ENCODE measurements at regions not wholly inside any gene's neighbourhood (a gene's known extent, or its start where the extent isn't known, plus 50 kb on each side); places are given as distances from the start of the nearest gene placed in this dataset.

DNA sequence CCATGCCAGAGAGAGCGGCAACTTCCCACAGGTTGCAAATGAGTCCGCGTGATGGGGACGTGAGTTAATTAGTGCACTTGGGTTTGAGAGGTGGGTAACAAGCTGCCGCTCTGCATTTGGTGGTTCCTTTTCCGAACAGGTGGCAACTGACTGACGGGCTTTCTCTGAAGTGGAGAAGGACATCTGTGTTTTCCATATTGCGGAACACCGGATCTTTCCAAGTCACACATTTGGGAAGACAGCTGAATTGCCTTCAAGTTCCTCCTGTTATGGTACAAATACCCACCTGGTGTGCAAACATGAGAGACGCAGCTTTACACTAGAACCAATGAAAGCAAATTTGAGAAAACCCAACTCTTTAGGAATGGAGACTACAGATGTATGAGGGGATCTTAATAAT, 451.3 kb upstream of the ZFHX3 start:
- no peak overlapping the region for H3K4me3 ChIP-seq (ENCODE audit: low read length)
- DNase-seq (ENCODE audit: low read depth, low spot score), result no peak

DNA sequence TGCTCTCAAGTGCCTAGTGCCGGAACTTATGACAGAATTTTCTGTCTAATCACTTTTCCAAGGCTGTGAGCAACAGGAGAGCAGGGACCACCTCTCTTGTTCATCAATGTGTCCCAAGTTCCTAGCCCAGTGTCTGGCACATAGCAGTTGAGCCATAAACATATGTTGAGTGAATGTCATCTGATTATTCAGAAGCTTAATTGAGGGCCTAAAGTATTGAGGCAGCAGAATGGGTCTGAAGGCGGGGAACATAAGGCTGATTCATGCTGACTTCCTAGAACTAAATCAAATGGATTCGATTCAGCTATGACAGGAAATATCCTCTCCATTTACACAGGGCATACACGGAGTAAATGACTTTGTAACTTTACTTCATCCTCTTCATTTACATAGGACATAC, 438.0 kb upstream of the ZFHX3 start:
- no peak for DNase-seq (ENCODE audit: low read depth, low spot score)
- H3K4me3 ChIP-seq (ENCODE audit: low read length), result no peak overlapping the region

GRCh38 chr16:73483934-73484711, 436.2 kb upstream of the ZFHX3 start:
- no peak for DNase-seq (ENCODE audit: low read depth, low spot score)
- no peak overlapping the region for H3K4me3 ChIP-seq (ENCODE audit: low read length)

- no peak overlapping the region for H3K4me3 ChIP-seq (ENCODE audit: low read length)
- DNase-seq (ENCODE audit: low read depth, low spot score), result no peak
Measured at GRCh38 chr16:73483076-73483791, 435.3 kb upstream of the ZFHX3 start.

DNA sequence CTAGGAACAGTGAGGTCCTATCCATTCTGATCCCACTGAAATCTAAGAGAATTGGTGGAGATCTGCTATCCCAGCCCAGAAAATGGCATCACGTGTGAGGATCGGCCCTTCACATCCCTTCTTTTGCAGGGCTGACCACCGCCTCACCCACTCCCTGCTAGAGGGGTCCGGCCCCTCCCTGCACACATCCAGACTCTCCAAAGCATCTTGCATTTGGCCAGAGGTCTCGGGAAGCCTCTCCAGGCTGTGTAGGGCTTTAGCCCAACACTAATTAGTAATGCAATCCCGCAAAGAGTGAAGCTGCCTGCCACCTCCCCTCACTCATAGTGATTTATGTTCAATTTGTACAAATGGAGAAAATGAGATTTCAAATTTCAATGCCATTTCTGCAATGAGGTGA, 434.4 kb upstream of the ZFHX3 start:
- DNase-seq (ENCODE audit: low read depth, low spot score), result no peak
- no peak overlapping the region for H3K4me3 ChIP-seq (ENCODE audit: low read length)

DNA sequence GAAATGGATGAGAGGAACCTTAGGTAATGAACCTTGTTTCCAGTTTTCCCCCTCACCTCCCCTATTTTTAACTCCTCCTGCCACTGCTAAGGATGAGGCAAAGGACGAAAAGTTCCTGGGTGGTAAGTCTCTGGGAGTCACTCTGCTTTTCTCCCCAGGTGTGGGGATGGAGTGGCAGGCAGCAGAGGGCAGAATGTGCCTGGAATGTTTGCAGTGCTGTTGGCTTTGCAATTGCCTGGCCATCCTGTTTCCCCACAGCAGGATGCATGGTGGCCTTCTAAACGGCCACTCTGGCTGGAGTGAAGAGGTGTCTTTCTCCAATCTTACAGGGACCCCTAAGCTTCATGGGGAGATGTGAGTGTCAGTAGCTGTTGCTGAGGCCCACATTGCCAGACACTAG, 432.5 kb upstream of the ZFHX3 start:
- DNase-seq (ENCODE audit: low read depth, low spot score), result no peak

GRCh38 chr16:73473713-73474112, 425.8 kb upstream of the ZFHX3 start:
- DNase-seq (ENCODE audit: low read depth, low spot score), result no peak
- no peak overlapping the region for H3K4me3 ChIP-seq (ENCODE audit: low read length)

More for the DNA sequence above, 432.5 kb upstream of the ZFHX3 start:
- no peak overlapping the region for H3K4me3 ChIP-seq (ENCODE audit: low read length)

DNA sequence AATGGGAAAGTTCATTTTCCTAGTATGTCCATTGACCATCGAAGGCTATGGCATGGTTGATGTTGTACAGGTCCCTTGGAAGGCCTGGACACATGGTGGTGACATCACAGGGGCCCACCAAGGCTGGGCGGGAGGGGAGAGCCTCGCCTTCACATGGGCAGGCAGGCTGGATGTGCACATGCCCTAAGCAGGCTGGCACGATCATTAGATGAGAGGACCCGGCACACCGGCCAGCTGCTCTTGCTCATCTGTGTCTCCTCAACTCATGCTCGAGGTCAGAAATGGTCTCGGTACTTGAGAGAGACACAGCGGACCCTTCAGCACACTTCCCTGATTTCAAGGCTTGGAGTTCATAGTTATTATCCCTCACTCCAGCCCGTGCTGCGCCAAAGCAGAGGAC, 416.9 kb upstream of the ZFHX3 start:
- no peak for DNase-seq (ENCODE audit: low read depth, low spot score)
- H3K4me3 ChIP-seq (ENCODE audit: low read length), result no peak overlapping the region

DNA sequence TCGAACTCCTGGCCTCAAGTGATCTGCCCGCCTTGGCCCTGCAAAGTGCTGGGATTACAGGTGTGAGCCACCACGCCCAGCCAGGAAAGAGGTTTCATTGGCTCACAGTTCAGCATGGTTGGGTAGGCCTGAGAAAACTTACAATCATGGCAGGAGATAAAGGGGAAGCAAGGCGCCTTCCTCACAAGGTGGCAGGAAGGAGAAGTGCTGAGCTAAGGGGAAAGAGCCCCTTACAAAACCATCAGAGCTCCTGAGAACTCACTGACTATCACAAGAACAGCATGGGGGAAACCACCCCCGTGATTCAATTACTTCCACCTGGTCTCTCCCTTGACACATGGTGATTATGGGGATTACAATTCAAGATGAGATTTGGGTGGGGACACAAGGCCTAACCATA, 411.7 kb upstream of the ZFHX3 start:
- no peak overlapping the region for H3K4me3 ChIP-seq (ENCODE audit: low read length)
- DNase-seq (ENCODE audit: low read depth, low spot score), result no peak

- H3K4me3 ChIP-seq (ENCODE audit: low read length), result no peak overlapping the region
- no peak for DNase-seq (ENCODE audit: low read depth, low spot score)
Measured at GRCh38 chr16:73457851-73458250, 409.9 kb upstream of the ZFHX3 start.

DNA sequence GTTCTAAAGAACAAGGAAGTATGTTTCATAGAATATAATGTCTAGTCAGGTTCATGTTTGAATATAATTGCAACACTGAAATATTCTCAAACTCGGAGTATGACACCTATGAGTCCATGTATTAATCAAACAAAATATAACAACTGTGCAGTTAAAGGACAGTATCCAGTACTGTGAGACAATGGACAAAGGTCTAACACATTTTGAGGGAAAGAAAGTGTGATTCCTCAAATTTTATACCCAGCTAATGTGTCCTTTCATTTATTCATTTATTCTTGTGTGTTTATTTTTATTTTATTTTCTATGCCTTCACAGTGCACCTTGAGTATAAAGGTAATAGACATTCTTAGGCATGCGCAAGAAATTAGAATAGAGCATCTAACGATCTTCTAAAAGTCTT, 401.0 kb upstream of the ZFHX3 start:
- H3K4me3 ChIP-seq (ENCODE audit: low read length), result no peak overlapping the region
- no peak for DNase-seq (ENCODE audit: low read depth, low spot score)

DNA sequence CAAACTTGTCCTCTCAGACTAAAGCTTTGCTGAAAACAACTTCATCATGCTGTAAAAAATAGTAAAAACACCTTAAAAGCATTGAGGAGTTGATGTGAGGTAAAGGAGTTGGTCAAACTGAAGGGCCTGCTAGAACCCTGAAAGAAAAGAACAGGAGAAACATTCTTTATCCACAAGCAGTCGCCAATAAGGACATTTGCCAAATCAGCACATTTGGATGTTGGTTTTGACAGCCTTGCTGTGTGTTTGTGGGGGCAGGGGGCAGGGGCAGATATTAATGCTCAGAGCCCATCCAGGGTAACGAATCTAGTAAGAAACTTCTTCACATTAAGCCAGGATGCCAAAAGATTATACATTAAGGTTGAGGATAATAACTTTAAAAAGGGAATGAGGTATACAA, 399.9 kb upstream of the ZFHX3 start:
- H3K4me3 ChIP-seq (ENCODE audit: low read length), result no peak overlapping the region
- DNase-seq (ENCODE audit: low read depth, low spot score), result no peak

GRCh38 chr16:73434621-73435020, 386.7 kb upstream of the ZFHX3 start:
- DNase-seq (ENCODE audit: low read depth, low spot score), result no peak

GRCh38 chr16:73433731-73434307, 385.9 kb upstream of the ZFHX3 start:
- no peak for DNase-seq (ENCODE audit: low read depth, low spot score)

More at GRCh38 chr16:73434621-73435020, 386.7 kb upstream of the ZFHX3 start:
- no peak overlapping the region for H3K4me3 ChIP-seq (ENCODE audit: low read length)

GRCh38 chr16:73432850-73433730, 385.2 kb upstream of the ZFHX3 start:
- H3K4me3 ChIP-seq (ENCODE audit: low read length), result no peak overlapping the region
- no peak for DNase-seq (ENCODE audit: low read depth, low spot score)

More at GRCh38 chr16:73433731-73434307, 385.9 kb upstream of the ZFHX3 start:
- H3K4me3 ChIP-seq (ENCODE audit: low read length), result no peak overlapping the region

DNA sequence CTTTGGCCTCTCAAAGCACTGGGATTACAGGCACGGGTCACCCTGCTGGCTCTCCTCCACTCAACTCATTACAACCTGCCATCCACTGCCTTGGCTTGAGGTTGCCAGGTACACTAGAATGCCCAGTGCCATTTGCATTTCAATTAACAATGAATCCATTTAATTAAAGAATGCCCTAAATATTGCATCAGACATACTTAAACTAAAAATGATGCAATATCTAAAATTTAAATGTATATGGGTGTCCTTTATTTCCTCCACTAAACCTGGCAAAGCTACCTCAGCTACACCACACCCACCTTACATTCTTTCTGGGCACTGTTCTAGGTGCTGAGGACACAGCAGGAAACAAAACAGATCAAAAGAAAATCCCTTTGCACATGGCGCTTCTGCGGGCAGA, 382.2 kb upstream of the ZFHX3 start:
- H3K4me3 ChIP-seq (ENCODE audit: low read length), result no peak overlapping the region
- no peak for DNase-seq (ENCODE audit: low read depth, low spot score)

- H3K4me3 ChIP-seq (ENCODE audit: low read length), result no peak overlapping the region
- DNase-seq (ENCODE audit: low read depth, low spot score), result no peak
Measured at GRCh38 chr16:73428121-73428520, 380.2 kb upstream of the ZFHX3 start.

- no peak for DNase-seq (ENCODE audit: low read depth, low spot score)
Measured at GRCh38 chr16:73427164-73427563, 379.2 kb upstream of the ZFHX3 start.

GRCh38 chr16:73426433-73427160, 378.7 kb upstream of the ZFHX3 start:
- no peak for DNase-seq (ENCODE audit: low read depth, low spot score)
- H3K4me3 ChIP-seq (ENCODE audit: low read length), result no peak overlapping the region

More at GRCh38 chr16:73427164-73427563, 379.2 kb upstream of the ZFHX3 start:
- no peak overlapping the region for H3K4me3 ChIP-seq (ENCODE audit: low read length)
